Mesenchymal stem cell (in vitro differentiated cells and primary cell): ENCODE measurements at regions not wholly inside any gene's neighbourhood (a gene's known extent, or its start where the extent isn't known, plus 50 kb on each side); places are given as distances from the start of the nearest gene placed in this dataset.

ENCODE experiments used
- DNase-seq: peaks from one replicate; pipeline ENCODE4 v3.0.0-alpha.2; 2013
- H2AFZ ChIP-seq: one replicate; pipeline ENCODE4 v1.6.1; 2013; ENCODE audit warnings: low read depth, mild to moderate bottlenecking, control low read depth, inconsistent platforms, low read length, moderate library complexity
- H2AK5ac ChIP-seq: 2 replicates; pipeline ENCODE4 v1.6.1; 2013; ENCODE audit warnings: low read length, moderate library complexity, mild to moderate bottlenecking, inconsistent platforms; ENCODE audit not compliant: severe bottlenecking
- H2BK120ac ChIP-seq: one replicate; pipeline ENCODE4 v1.6.1; 2013; ENCODE audit warnings: low read depth, mild to moderate bottlenecking, inconsistent platforms, low read length, moderate library complexity
- H2BK12ac ChIP-seq, 2 experiments: one replicate each; pipeline ENCODE4 v1.6.1; 2013; ENCODE audit warnings: inconsistent platforms in 2 of 2, low read length in 2 of 2, mild to moderate bottlenecking in 2 of 2, moderate library complexity in 2 of 2, control low read depth in 1 of 2
- H2BK15ac ChIP-seq: one replicate; pipeline ENCODE4 v1.6.1; 2013; ENCODE audit warnings: mild to moderate bottlenecking, low read depth, inconsistent platforms; ENCODE audit not compliant: poor library complexity, severe bottlenecking
- H2BK5ac ChIP-seq: 2 replicates; pipeline ENCODE4 v1.6.1; 2013; ENCODE audit warnings: low read depth, mild to moderate bottlenecking, low read length, control low read depth, inconsistent platforms; ENCODE audit not compliant: poor library complexity, severe bottlenecking
- H3K14ac ChIP-seq, 2 experiments: one replicate each; pipeline ENCODE4 v1.6.1; 2013; ENCODE audit warnings: inconsistent platforms in 2 of 2, low read length in 2 of 2, control low read depth in 1 of 2, mild to moderate bottlenecking in 1 of 2, moderate library complexity in 1 of 2
- H3K18ac ChIP-seq, 2 experiments: one replicate each; pipeline ENCODE4 v1.6.1; 2013; ENCODE audit warnings: inconsistent platforms in 2 of 2, low read length in 2 of 2, control low read depth in 1 of 2, low read depth in 1 of 2, mild to moderate bottlenecking in 1 of 2
- H3K23ac ChIP-seq, 2 experiments: one replicate each; pipeline ENCODE4 v1.6.1; 2013; ENCODE audit warnings: inconsistent platforms in 2 of 2, low read length in 2 of 2, mild to moderate bottlenecking in 2 of 2, moderate library complexity in 2 of 2, control low read depth in 1 of 2
- H3K27ac ChIP-seq: 2 replicates; pipeline ENCODE4 v1.5.1; 2013; ENCODE audit warnings: mild to moderate bottlenecking, moderate library complexity, low read length, control low read depth, inconsistent platforms; ENCODE audit not compliant: poor library complexity, severe bottlenecking
- H3K27me3 ChIP-seq, 2 experiments: 2 replicates each; pipeline versions ENCODE4 v1.6.1 to v1.7.0; 2013; ENCODE audit warnings: low read length in 2 of 2, mild to moderate bottlenecking in 2 of 2, moderate library complexity in 2 of 2, control low read depth in 1 of 2, inconsistent platforms in 1 of 2; ENCODE audit not compliant: control insufficient read depth in 1 of 2, insufficient read depth in 1 of 2
- H3K36me3 ChIP-seq, 2 experiments: 2 replicates each; pipeline versions ENCODE4 v1.6.1 to v1.7.0; 2013; ENCODE audit warnings: low read length in 2 of 2, control low read depth in 1 of 2, inconsistent platforms in 1 of 2, low read depth in 1 of 2, mild to moderate bottlenecking in 1 of 2; ENCODE audit not compliant: insufficient read depth in 2 of 2, control insufficient read depth in 1 of 2
- H3K4ac ChIP-seq, 2 experiments: one replicate each; pipeline ENCODE4 v1.6.1; 2013; ENCODE audit warnings: inconsistent platforms in 2 of 2, low read length in 2 of 2, mild to moderate bottlenecking in 2 of 2, moderate library complexity in 2 of 2, control low read depth in 1 of 2, low read depth in 1 of 2
- H3K4me1 ChIP-seq: 2 replicates; pipeline ENCODE4 v1.6.1; 2013; ENCODE audit warnings: low read depth, low read length, control low read depth; ENCODE audit not compliant: control insufficient read depth, insufficient read depth
- H3K4me2 ChIP-seq: 2 replicates; pipeline ENCODE4 v1.6.1; 2013; ENCODE audit warnings: low read length, mild to moderate bottlenecking, inconsistent platforms; ENCODE audit not compliant: poor library complexity, severe bottlenecking
- H3K4me3 ChIP-seq, 2 experiments: 2 replicates each; pipeline versions ENCODE4 v1.5.1 to v1.7.0; 2013; ENCODE audit warnings: low read length in 2 of 2, mild to moderate bottlenecking in 2 of 2, control low read depth in 1 of 2, low read depth in 1 of 2; ENCODE audit not compliant: insufficient read depth in 1 of 2
- H3K79me1 ChIP-seq: replicated peaks from 2 replicates; pipeline ENCODE4 v1.6.1; 2013; ENCODE audit warnings: mild to moderate bottlenecking, control low read depth, low read length, inconsistent platforms; ENCODE audit not compliant: poor library complexity, severe bottlenecking
- H3K9ac ChIP-seq: 2 replicates; pipeline ENCODE4 v1.7.0; 2013; ENCODE audit warnings: mild to moderate bottlenecking, low read length, moderate library complexity
- H3K9me3 ChIP-seq: 2 replicates; pipeline ENCODE4 v1.7.0; 2013; ENCODE audit warnings: mild to moderate bottlenecking, low read length; ENCODE audit not compliant: control insufficient read depth
- H4K8ac ChIP-seq: one replicate; pipeline ENCODE4 v1.6.1; 2013; ENCODE audit warnings: inconsistent platforms, mild to moderate bottlenecking, low read length, moderate library complexity
- H4K91ac ChIP-seq: one replicate; pipeline ENCODE4 v1.6.1; 2013; ENCODE audit warnings: mild to moderate bottlenecking, low read length, inconsistent platforms
- WGBS: methylation state at CpG from one replicate; pipeline ENCODE4 v1.1.7; 2013; ENCODE audit warnings: mixed read lengths; 5-methylcytosine and 5-hydroxymethylcytosine counted together

DNA sequence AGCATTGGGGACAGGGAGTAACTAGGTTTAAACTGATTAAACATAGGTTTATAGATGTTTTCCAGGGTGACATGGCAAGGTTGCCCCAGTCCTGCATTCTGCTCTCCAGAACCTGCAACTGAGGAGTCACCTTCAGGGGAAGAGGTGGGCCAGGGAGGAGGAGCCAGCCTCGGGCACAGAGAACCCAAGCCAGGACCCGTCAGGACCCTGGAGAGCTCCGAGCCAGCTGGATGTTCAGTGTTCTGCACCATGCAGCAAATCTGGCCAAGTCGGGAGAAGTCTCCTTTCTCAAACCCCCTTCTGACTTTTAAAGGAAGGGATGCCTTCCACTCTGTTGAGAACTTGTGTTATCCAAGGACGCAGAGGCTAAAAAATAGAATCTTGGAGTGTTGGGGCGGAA, 62.1 kb upstream of the SLC6A11 start:
- 39% methylated on average over 6 of the region's 6 CpGs for WGBS
- no peaks in the 10 kb centered on the region for H3K79me1 ChIP-seq
- no peaks in the 10 kb centered on the region for H3K36me3 ChIP-seq
- no peak overlapping the region for H2AK5ac ChIP-seq
- no peak overlapping the region for H3K27ac ChIP-seq
- no peak overlapping the region for H4K91ac ChIP-seq
- peaks cover 7 to 50% of the 10 kb centered on the region in 2 experiments for H3K27me3 ChIP-seq
- H3K4me3 ChIP-seq = no peak overlapping the region
- H3K4ac ChIP-seq = no peak overlapping the region
- peak; percentile 28 for DNase-seq
- no peak overlapping the region for H4K8ac ChIP-seq
- no peaks in the 10 kb centered on the region for H3K4me1 ChIP-seq
- H3K9ac ChIP-seq = no peak overlapping the region
- no peak overlapping the region for H2BK12ac ChIP-seq
- H3K23ac ChIP-seq = no peak overlapping the region
- no peak overlapping the region for H3K14ac ChIP-seq
- no peak overlapping the region for H2BK15ac ChIP-seq
- peaks cover 3% of the 10 kb centered on the region for H3K9me3 ChIP-seq
- H2BK5ac ChIP-seq = no peak overlapping the region
- no peak overlapping the region for H2AFZ ChIP-seq
- H2BK120ac ChIP-seq = no peak overlapping the region
- no peak overlapping the region for H3K4me2 ChIP-seq
- no peak overlapping the region for H3K18ac ChIP-seq

GRCh38 chr3:10756546-10756945, 59.5 kb upstream of the SLC6A11 start:
- Histone ChIP-seq H2AFZ (no peak overlapping the region), H4K8ac (no peak overlapping the region), H3K4ac (no peak overlapping the region), H2BK5ac (no peak overlapping the region), H3K9ac (no peak overlapping the region), H2BK12ac (no peak overlapping the region), H3K27me3 (peaks cover 1 to 60% of the 10 kb centered on the region in 2 experiments), H3K14ac (no peak overlapping the region), H3K18ac (no peak overlapping the region), H3K9me3 (peaks cover 3% of the 10 kb centered on the region), H2BK120ac (no peak overlapping the region), H3K4me1 (no peaks in the 10 kb centered on the region), H3K79me1 (no peaks in the 10 kb centered on the region), H3K23ac (no peak overlapping the region), H3K4me3 (no peak overlapping the region), H2AK5ac (no peak overlapping the region), H3K27ac (no peak overlapping the region), H3K36me3 (no peaks in the 10 kb centered on the region), H4K91ac (no peak overlapping the region), H2BK15ac (no peak overlapping the region), H3K4me2 (no peak overlapping the region)
- 58% methylated on average over 2 of the region's 2 CpGs for WGBS
- DNase-seq = no peak

GRCh38 chr3:10757021-10757820, 58.8 kb upstream of the SLC6A11 start:
- peaks cover 5 to 63% of the 10 kb centered on the region in 2 experiments for H3K27me3 ChIP-seq
- 49% methylated on average over 9 of the region's 10 CpGs for WGBS
- no peak overlapping the region for H3K14ac ChIP-seq
- no peaks in the 10 kb centered on the region for H3K79me1 ChIP-seq
- no peak overlapping the region for H3K9ac ChIP-seq
- no peak for DNase-seq
- H3K9me3 ChIP-seq = peaks cover 3% of the 10 kb centered on the region
- no peak overlapping the region for H3K18ac ChIP-seq
- H3K4me1 ChIP-seq = no peaks in the 10 kb centered on the region
- H3K4ac ChIP-seq = no peak overlapping the region
- no peak overlapping the region for H2BK120ac ChIP-seq
- H3K36me3 ChIP-seq = no peaks in the 10 kb centered on the region
- no peak overlapping the region for H4K91ac ChIP-seq
- no peak overlapping the region for H3K27ac ChIP-seq
- no peak overlapping the region for H3K23ac ChIP-seq
- H2AK5ac ChIP-seq = no peak overlapping the region
- H2BK15ac ChIP-seq = no peak overlapping the region
- H2AFZ ChIP-seq = no peak overlapping the region
- no peak overlapping the region for H2BK12ac ChIP-seq
- H3K4me2 ChIP-seq = no peak overlapping the region
- H2BK5ac ChIP-seq = no peak overlapping the region
- H3K4me3 ChIP-seq = no peak overlapping the region
- H4K8ac ChIP-seq = no peak overlapping the region

- H3K9ac ChIP-seq = no peak overlapping the region
- no peak overlapping the region for H3K4ac ChIP-seq
- 75% methylated on average over 1 of the region's 1 CpG for WGBS
- no peak overlapping the region for H3K23ac ChIP-seq
- H4K8ac ChIP-seq = no peak overlapping the region
- no peak overlapping the region for H3K4me3 ChIP-seq
- H2BK12ac ChIP-seq = no peak overlapping the region
- H2BK15ac ChIP-seq = no peak overlapping the region
- no peaks in the 10 kb centered on the region for H3K4me1 ChIP-seq
- no peak overlapping the region for H2BK120ac ChIP-seq
- H3K79me1 ChIP-seq = no peaks in the 10 kb centered on the region
- H3K4me2 ChIP-seq = no peak overlapping the region
- H4K91ac ChIP-seq = no peak overlapping the region
- no peak overlapping the region for H2AFZ ChIP-seq
- H3K18ac ChIP-seq = no peak overlapping the region
- no peak overlapping the region for H3K14ac ChIP-seq
- H2BK5ac ChIP-seq = no peak overlapping the region
- H3K27me3 ChIP-seq = peaks cover 5 to 63% of the 10 kb centered on the region in 2 experiments
- no peak for DNase-seq
- H3K9me3 ChIP-seq = peaks cover 3% of the 10 kb centered on the region
- no peaks in the 10 kb centered on the region for H3K36me3 ChIP-seq
- H3K27ac ChIP-seq = no peak overlapping the region
- no peak overlapping the region for H2AK5ac ChIP-seq
Measured at GRCh38 chr3:10757821-10758130, 58.3 kb upstream of the SLC6A11 start.
